H9 (cell line): ENCODE measurements at regions not wholly inside any gene's neighbourhood (a gene's known extent, or its start where the extent isn't known, plus 50 kb on each side); places are given as distances from the start of the nearest gene placed in this dataset.

ENCODE experiments used
- DNase-seq: peaks from one replicate; pipeline ENCODE4 v3.0.0-alpha.2; 2017
- H2AFZ ChIP-seq: one replicate; pipeline ENCODE4 v1.6.1; 2013; ENCODE audit warnings: mild to moderate bottlenecking, low read length, control low read depth, moderate library complexity
- H2AK5ac ChIP-seq: 2 replicates; pipeline ENCODE4 v1.6.1; 2013; ENCODE audit warnings: low read length, control low read depth, mixed read lengths; ENCODE audit not compliant: insufficient read length
- H2BK120ac ChIP-seq: one replicate; pipeline ENCODE4 v1.6.1; 2013; ENCODE audit warnings: low read depth, mild to moderate bottlenecking, low read length, control low read depth, inconsistent platforms; ENCODE audit not compliant: poor library complexity, severe bottlenecking
- H2BK12ac ChIP-seq: 2 replicates; pipeline ENCODE4 v1.6.1; 2013; ENCODE audit warnings: low read length, control low read depth, mixed read lengths, low read depth; ENCODE audit not compliant: insufficient read length
- H2BK15ac ChIP-seq: 2 replicates; pipeline ENCODE4 v1.6.1; 2013; ENCODE audit warnings: low read depth, low read length, control low read depth
- H2BK20ac ChIP-seq: one replicate; pipeline ENCODE4 v1.6.1; 2013; ENCODE audit warnings: low read depth, mild to moderate bottlenecking, low read length, control low read depth, inconsistent platforms; ENCODE audit not compliant: poor library complexity, severe bottlenecking
- H2BK5ac ChIP-seq: 2 replicates; pipeline ENCODE4 v1.6.1; 2013; ENCODE audit warnings: low read length, control low read depth, mixed read lengths; ENCODE audit not compliant: insufficient read length
- H3K14ac ChIP-seq: 2 replicates; pipeline ENCODE4 v1.6.1; 2013; ENCODE audit warnings: low read length, control low read depth; ENCODE audit not compliant: insufficient read depth
- H3K18ac ChIP-seq: 2 replicates; pipeline ENCODE4 v1.6.1; 2013; ENCODE audit warnings: low read depth, mild to moderate bottlenecking, mixed read lengths, low read length, control low read depth; ENCODE audit not compliant: insufficient read length
- H3K23ac ChIP-seq: 2 replicates; pipeline ENCODE4 v1.6.1; 2013; ENCODE audit warnings: low read length, control low read depth, mixed read lengths, low read depth; ENCODE audit not compliant: insufficient read length
- H3K23me2 ChIP-seq: 2 replicates; pipeline ENCODE4 v1.6.1; 2013; ENCODE audit warnings: low read depth, mild to moderate bottlenecking, mixed read lengths, low read length, control low read depth; ENCODE audit not compliant: insufficient read length, poor library complexity, severe bottlenecking
- H3K27ac ChIP-seq: 2 replicates; pipeline ENCODE4 v1.5.1; 2013; ENCODE audit warnings: low read length, control low read depth, mixed read lengths, low read depth; ENCODE audit not compliant: insufficient read length
- H3K27me3 ChIP-seq: 2 replicates; pipeline ENCODE4 v1.6.1; 2013; ENCODE audit warnings: low read length, control low read depth, inconsistent platforms; ENCODE audit not compliant: insufficient read depth
- H3K4ac ChIP-seq: 2 replicates; pipeline ENCODE4 v1.6.1; 2013; ENCODE audit warnings: low read depth, mild to moderate bottlenecking, control low read depth, inconsistent platforms, low read length, moderate library complexity
- H3K4me1 ChIP-seq: 2 replicates; pipeline ENCODE4 v1.6.1; 2013; ENCODE audit warnings: low read length, control low read depth, inconsistent platforms; ENCODE audit not compliant: insufficient read depth
- H3K4me2 ChIP-seq: 2 replicates; pipeline ENCODE4 v1.6.1; 2013; ENCODE audit warnings: low read length, control low read depth, mixed read lengths; ENCODE audit not compliant: insufficient read length, insufficient read depth
- H3K56ac ChIP-seq: 2 replicates; pipeline ENCODE4 v1.6.1; 2013; ENCODE audit warnings: low read depth, mild to moderate bottlenecking, mixed read lengths, low read length, control low read depth; ENCODE audit not compliant: insufficient read length
- H3K79me1 ChIP-seq: 2 replicates; pipeline ENCODE4 v1.6.1; 2013; ENCODE audit warnings: low read depth, mild to moderate bottlenecking, moderate library complexity, low read length, control low read depth, inconsistent platforms; ENCODE audit not compliant: insufficient read depth, poor library complexity, severe bottlenecking
- H3K79me2 ChIP-seq: 2 replicates; pipeline ENCODE4 v1.6.1; 2013; ENCODE audit warnings: low read length, control low read depth, inconsistent platforms; ENCODE audit not compliant: insufficient read depth
- H3K9ac ChIP-seq: 2 replicates; pipeline ENCODE4 v1.6.1; 2013; ENCODE audit warnings: low read length, control low read depth, mixed read lengths; ENCODE audit not compliant: insufficient read length; ENCODE audit errors: extremely low read depth
- H3K9me3 ChIP-seq: one replicate; pipeline ENCODE4 v1.6.1; 2013; ENCODE audit warnings: low read depth, low read length, inconsistent platforms; ENCODE audit not compliant: control insufficient read depth
- H3T11ph ChIP-seq: one replicate; pipeline ENCODE4 v1.6.1; 2013; ENCODE audit warnings: mild to moderate bottlenecking, low read length, control low read depth, inconsistent platforms
- H4K20me1 ChIP-seq: one replicate; pipeline ENCODE4 v1.6.1; 2013; ENCODE audit not compliant: control insufficient read depth, insufficient read length, insufficient read depth
- H4K5ac ChIP-seq: 2 replicates; pipeline ENCODE4 v1.6.1; 2013; ENCODE audit warnings: low read depth, mild to moderate bottlenecking, mixed read lengths, low read length, control low read depth; ENCODE audit not compliant: insufficient read length
- H4K8ac ChIP-seq: replicated peaks from 2 replicates; pipeline ENCODE4 v1.6.1; 2013; ENCODE audit warnings: low read length, control low read depth, mixed read lengths, low read depth; ENCODE audit not compliant: insufficient read length
- H4K91ac ChIP-seq: 2 replicates; pipeline ENCODE4 v1.6.1; 2013; ENCODE audit warnings: low read depth, mild to moderate bottlenecking, moderate library complexity, mixed read lengths, low read length, control low read depth; ENCODE audit not compliant: insufficient read length
- H3K27ac Mint-ChIP-seq, 3 experiments: 2 replicates in 2 of 3; 3 replicates in 1 of 3; pipeline ENCODE4 v1.8.0; 2020 to 2021; ENCODE audit warnings: mixed read lengths in 3 of 3, mild to moderate bottlenecking in 1 of 3, moderate library complexity in 1 of 3
- H3K27me3 Mint-ChIP-seq: 2 replicates; pipeline ENCODE4 v1.8.0; 2021; ENCODE audit warnings: low read depth, mild to moderate bottlenecking, moderate library complexity, mixed read lengths
- H3K36me3 Mint-ChIP-seq, 3 experiments: 2 replicates in 2 of 3; 3 replicates in 1 of 3; pipeline ENCODE4 v1.8.0; 2020 to 2021; ENCODE audit warnings: low read depth in 3 of 3, mixed read lengths in 3 of 3; ENCODE audit not compliant: insufficient read depth in 1 of 3
- H3K4me1 Mint-ChIP-seq, 2 experiments: 2 replicates each; pipeline ENCODE4 v1.8.0; 2020; ENCODE audit warnings: mixed read lengths in 2 of 2
- H3K4me3 Mint-ChIP-seq, 2 experiments: 2 replicates in 1 of 2; 3 replicates in 1 of 2; pipeline ENCODE4 v1.8.0; 2020 to 2021; ENCODE audit warnings: mild to moderate bottlenecking in 2 of 2, mixed read lengths in 2 of 2, moderate library complexity in 1 of 2
- H3K9me3 Mint-ChIP-seq, 2 experiments: 2 replicates in 1 of 2; 3 replicates in 1 of 2; pipeline ENCODE4 v1.8.0; 2020; ENCODE audit warnings: mild to moderate bottlenecking in 2 of 2, mixed read lengths in 2 of 2, moderate library complexity in 1 of 2
- CTCF ChIP-seq: fragments of 200-600 bp; sonication (generic); conservative IDR thresholded peaks from 3 replicates; pipeline ENCODE4 v1.8.0; 2021; ENCODE audit warnings: antibody characterized with exemption, mild to moderate bottlenecking
- WGBS: extraction: QIAGEN DNeasy Blood & Tissue Kit; methylation state at CpG from one replicate; pipeline ENCODE4 v1.1.7; 2013; ENCODE audit warnings: missing lambda C conversion rate, low lambda C conversion rate, mixed read lengths; ENCODE audit not compliant: insufficient read length; ENCODE audit errors: extremely low coverage; 5-methylcytosine and 5-hydroxymethylcytosine counted together

GRCh38 chr1:219419065-219419464, 193.8 kb downstream of the ZC3H11B start:
- no peak overlapping the region for H3K27ac ChIP-seq
- H3K4ac ChIP-seq, result no peak overlapping the region
- no peak overlapping the region for H4K5ac ChIP-seq
- H4K8ac ChIP-seq, result no peak overlapping the region
- no peak overlapping the region for H3K56ac ChIP-seq
- H4K91ac ChIP-seq, result no peak overlapping the region
- H3K23me2 ChIP-seq, result no peaks in the 10 kb centered on the region
- H3K79me1 ChIP-seq, result no peaks in the 10 kb centered on the region
- Mint-ChIP-seq H3K27me3 (no peaks in the 10 kb centered on the region), H3K4me1 (no peaks in the 10 kb centered on the region), H3K36me3 (no peaks in the 10 kb centered on the region), H3K27ac (no peak overlapping the region), H3K9me3 (no peaks in the 10 kb centered on the region; a peak in 1 of 5 replicates), H3K4me3 (no peak overlapping the region)
- DNase-seq, result no peak
- no peaks in the 10 kb centered on the region for H3K4me1 ChIP-seq
- H2BK15ac ChIP-seq, result no peak overlapping the region
- no peaks in the 10 kb centered on the region for H3K27me3 ChIP-seq
- TF ChIP-seq CTCF, result no peak
- H2BK12ac ChIP-seq, result no peak overlapping the region
- no peak overlapping the region for H3K14ac ChIP-seq
- H3T11ph ChIP-seq, result no peak overlapping the region
- H3K79me2 ChIP-seq, result no peaks in the 10 kb centered on the region
- H2AFZ ChIP-seq, result no peak overlapping the region
- H3K18ac ChIP-seq, result no peak overlapping the region
- H3K9me3 ChIP-seq, result no peaks in the 10 kb centered on the region
- H2AK5ac ChIP-seq, result no peak overlapping the region
- no peaks in the 10 kb centered on the region for H4K20me1 ChIP-seq
- H2BK5ac ChIP-seq, result no peak overlapping the region
- no peak overlapping the region for H2BK20ac ChIP-seq
- no peak overlapping the region for H3K23ac ChIP-seq
- no peak overlapping the region for H2BK120ac ChIP-seq
- H3K9ac ChIP-seq, result no peak overlapping the region
- no peak overlapping the region for H3K4me2 ChIP-seq
- no CpG with 5 or more reads among the region's 1 CpG for WGBS
